ENCODE measurements at regions not wholly inside any gene's neighbourhood (a gene's known extent, or its start where the extent isn't known, plus 50 kb on each side); places are given as distances from the start of the nearest gene placed in this dataset.

- TF ChIP-seq, protein P1, sequence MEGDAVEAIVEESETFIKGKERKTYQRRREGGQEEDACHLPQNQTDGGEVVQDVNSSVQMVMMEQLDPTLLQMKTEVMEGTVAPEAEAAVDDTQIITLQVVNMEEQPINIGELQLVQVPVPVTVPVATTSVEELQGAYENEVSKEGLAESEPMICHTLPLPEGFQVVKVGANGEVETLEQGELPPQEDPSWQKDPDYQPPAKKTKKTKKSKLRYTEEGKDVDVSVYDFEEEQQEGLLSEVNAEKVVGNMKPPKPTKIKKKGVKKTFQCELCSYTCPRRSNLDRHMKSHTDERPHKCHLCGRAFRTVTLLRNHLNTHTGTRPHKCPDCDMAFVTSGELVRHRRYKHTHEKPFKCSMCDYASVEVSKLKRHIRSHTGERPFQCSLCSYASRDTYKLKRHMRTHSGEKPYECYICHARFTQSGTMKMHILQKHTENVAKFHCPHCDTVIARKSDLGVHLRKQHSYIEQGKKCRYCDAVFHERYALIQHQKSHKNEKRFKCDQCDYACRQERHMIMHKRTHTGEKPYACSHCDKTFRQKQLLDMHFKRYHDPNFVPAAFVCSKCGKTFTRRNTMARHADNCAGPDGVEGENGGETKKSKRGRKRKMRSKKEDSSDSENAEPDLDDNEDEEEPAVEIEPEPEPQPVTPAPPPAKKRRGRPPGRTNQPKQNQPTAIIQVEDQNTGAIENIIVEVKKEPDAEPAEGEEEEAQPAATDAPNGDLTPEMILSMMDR (IDR thresholded peaks at IDR 0.05), result no peak
- no peak for TF ChIP-seq POLR2A (IDR thresholded peaks at IDR 0.05)
- TF ChIP-seq POLR2AphosphoS5 (IDR thresholded peaks at IDR 0.05; ENCODE audit: insufficient read depth in 1 of 2, low read depth in 1 of 2), result no peak
Observed at GRCh38 chr6:104325341-104326172, 534.2 kb downstream of the HACE1 start.
